Small intestine (tissue), 7 donors: ENCODE measurements at regions not wholly inside any gene's neighbourhood (a gene's known extent, or its start where the extent isn't known, plus 50 kb on each side); places are given as distances from the start of the nearest gene placed in this dataset.

Experiments
- DNase-seq, 2 donors: peaks; one replicate each; pipeline versions ENCODE4 v3.0.0 to v3.0.0-alpha.2; 2013
- FAIRE-seq: peaks from 2 replicates; lab custom pipeline; 2012; peaks lifted over from hg19 to GRCh38; lab: Jason Lieb, UNC
- H3K27ac ChIP-seq, 3 donors: one replicate each; pipeline ENCODE4 v1.5.1; 2013; ENCODE audit warnings: low read length in 2 of 3, mild to moderate bottlenecking in 2 of 3, control low read depth in 1 of 3, inconsistent platforms in 1 of 3, low read depth in 1 of 3, moderate library complexity in 1 of 3
- H3K27me3 ChIP-seq, 3 donors: one replicate each; pipeline ENCODE4 v1.6.1; 2013; ENCODE audit warnings: low read length in 3 of 3, inconsistent platforms in 1 of 3; ENCODE audit not compliant: control insufficient read depth in 3 of 3, insufficient read depth in 3 of 3
- H3K36me3 ChIP-seq, 3 donors: one replicate each; pipeline ENCODE4 v1.6.1; 2013; ENCODE audit warnings: low read length in 3 of 3, inconsistent platforms in 1 of 3, low read depth in 1 of 3, mild to moderate bottlenecking in 1 of 3, moderate library complexity in 1 of 3; ENCODE audit not compliant: control insufficient read depth in 3 of 3, insufficient read depth in 2 of 3
- H3K4me1 ChIP-seq, 3 donors: one replicate each; pipeline ENCODE4 v1.6.1; 2013; ENCODE audit warnings: low read length in 2 of 3, inconsistent platforms in 1 of 3, low read depth in 1 of 3, mild to moderate bottlenecking in 1 of 3, moderate library complexity in 1 of 3; ENCODE audit not compliant: control insufficient read depth in 3 of 3, insufficient read depth in 2 of 3
- H3K4me3 ChIP-seq, 3 donors: one replicate each; pipeline ENCODE4 v1.5.1; 2013; ENCODE audit warnings: low read length in 3 of 3, control low read depth in 1 of 3, inconsistent platforms in 1 of 3, low read depth in 1 of 3, mild to moderate bottlenecking in 1 of 3, moderate library complexity in 1 of 3
- H3K9me3 ChIP-seq, 2 donors: one replicate each; pipeline ENCODE4 v1.6.1; 2013; ENCODE audit warnings: low read depth in 1 of 2, low read length in 1 of 2; ENCODE audit not compliant: control insufficient read depth in 2 of 2, insufficient read depth in 1 of 2
- WGBS, 3 donors: extraction: QIAGEN DNeasy Blood & Tissue Kit; methylation state at CpG; one replicate each; pipeline ENCODE4 v1.1.7; 2013; 5-methylcytosine and 5-hydroxymethylcytosine counted together
- donor health status: healthy with polysubstance abuse.
- donor health status: control.
- donor health status: control.
- donor health status: Bipolar disorder and iron deficiency.
- donor health status: healthy.

- H3K36me3 ChIP-seq, result no peaks in the 10 kb centered on the region
- FAIRE-seq (no peak), DNase-seq (no peak)
- no peaks in the 10 kb centered on the region for H3K27me3 ChIP-seq
- H3K4me1 ChIP-seq, result no peaks in the 10 kb centered on the region
- H3K9me3 ChIP-seq, result peaks cover 2 to 14% of the 10 kb centered on the region in 2 donors
- H3K4me3 ChIP-seq, result no peak overlapping the region
- no peak overlapping the region for H3K27ac ChIP-seq
Measured at GRCh38 chr6:48933136-48933535, 529.9 kb downstream of the MMUT start.

GRCh38 chr6:48928937-48929336 lies 534.1 kb downstream of the MMUT start:
- 67 to 78% (median 70%) methylated on average over 2 of the region's 2 CpGs for WGBS, 3 donors

GRCh38 chr6:48922837-48923236 lies 540.2 kb downstream of the MMUT start:
- no peaks in the 10 kb centered on the region for H3K36me3 ChIP-seq
- no peaks in the 10 kb centered on the region for H3K27me3 ChIP-seq
- WGBS, 3 donors, result 54 to 78% (median 57%) methylated on average over 2 of the region's 2 CpGs
- no peaks in the 10 kb centered on the region for H3K4me1 ChIP-seq
- H3K27ac ChIP-seq, result no peak overlapping the region
- no peaks in the 10 kb centered on the region for H3K9me3 ChIP-seq
- no peak for DNase-seq
- no peak for FAIRE-seq
- H3K4me3 ChIP-seq, result no peak overlapping the region

More at GRCh38 chr6:48928937-48929336, 534.1 kb downstream of the MMUT start:
- no peak for DNase-seq
- no peak overlapping the region for H3K27ac ChIP-seq
- no peak overlapping the region for H3K4me3 ChIP-seq
- no peaks in the 10 kb centered on the region for H3K9me3 ChIP-seq
- no peaks in the 10 kb centered on the region for H3K4me1 ChIP-seq
- FAIRE-seq, result no peak
- no peaks in the 10 kb centered on the region for H3K36me3 ChIP-seq
- H3K27me3 ChIP-seq, result no peaks in the 10 kb centered on the region

GRCh38 chr6:48919555-48919954 lies 543.5 kb downstream of the MMUT start:
- Histone ChIP-seq H3K4me3 (no peak overlapping the region), H3K9me3 (no peaks in the 10 kb centered on the region), H3K36me3 (no peaks in the 10 kb centered on the region), H3K27me3 (no peaks in the 10 kb centered on the region), H3K27ac (no peak overlapping the region), H3K4me1 (no peaks in the 10 kb centered on the region)
- no peak for FAIRE-seq
- no peak for DNase-seq

GRCh38 chr6:48917233-48917632 lies 545.8 kb downstream of the MMUT start:
- FAIRE-seq (no peak), DNase-seq (no peak)
- no peaks in the 10 kb centered on the region for H3K36me3 ChIP-seq
- H3K27ac ChIP-seq, result no peak overlapping the region
- no peak overlapping the region for H3K4me3 ChIP-seq
- H3K27me3 ChIP-seq, result no peaks in the 10 kb centered on the region
- H3K9me3 ChIP-seq, result no peaks in the 10 kb centered on the region
- no peaks in the 10 kb centered on the region for H3K4me1 ChIP-seq
- WGBS, 3 donors, result 18 to 37% (median 35%) methylated on average over 2 of the region's 2 CpGs

- Histone ChIP-seq H3K36me3 (no peaks in the 10 kb centered on the region), H3K4me1 (no peaks in the 10 kb centered on the region), H3K27me3 (no peaks in the 10 kb centered on the region), H3K27ac (no peak overlapping the region), H3K4me3 (no peak overlapping the region), H3K9me3 (no peaks in the 10 kb centered on the region)
- no peak for DNase-seq
- no peak for FAIRE-seq
Measured at GRCh38 chr6:48916607-48917006, 546.4 kb downstream of the MMUT start.

- no peaks in the 10 kb centered on the region for H3K4me1 ChIP-seq
- DNase-seq, result no peak
- no peak overlapping the region for H3K4me3 ChIP-seq
- H3K9me3 ChIP-seq, result no peaks in the 10 kb centered on the region
- H3K27ac ChIP-seq, result no peak overlapping the region
- H3K36me3 ChIP-seq, result no peaks in the 10 kb centered on the region
- no peaks in the 10 kb centered on the region for H3K27me3 ChIP-seq
- FAIRE-seq, result no peak
Measured at GRCh38 chr6:48915591-48915990, 547.5 kb downstream of the MMUT start.

- no peaks in the 10 kb centered on the region for H3K9me3 ChIP-seq
- DNase-seq (no peak), FAIRE-seq (no peak)
- H3K36me3 ChIP-seq, result no peaks in the 10 kb centered on the region
- no peaks in the 10 kb centered on the region for H3K27me3 ChIP-seq
- H3K27ac ChIP-seq, result no peak overlapping the region
- no peak overlapping the region for H3K4me3 ChIP-seq
- 82 to 85% (median 84%) methylated on average over 2 of the region's 2 CpGs for WGBS, 3 donors
- no peaks in the 10 kb centered on the region for H3K4me1 ChIP-seq
Measured at GRCh38 chr6:48912503-48912902, 550.5 kb downstream of the MMUT start.

- H3K9me3 ChIP-seq, result no peaks in the 10 kb centered on the region
- no peaks in the 10 kb centered on the region for H3K4me1 ChIP-seq
- H3K4me3 ChIP-seq, result no peak overlapping the region
- no peak for DNase-seq
- H3K27ac ChIP-seq, result no peak overlapping the region
- H3K36me3 ChIP-seq, result no peaks in the 10 kb centered on the region
- FAIRE-seq, result no peak
- H3K27me3 ChIP-seq, result no peaks in the 10 kb centered on the region
Measured at GRCh38 chr6:48904809-48905208, 558.2 kb downstream of the MMUT start.
